ENCODE measurements at regions not wholly inside any gene's neighbourhood (a gene's known extent, or its start where the extent isn't known, plus 50 kb on each side); places are given as distances from the start of the nearest gene placed in this dataset.

- TF ChIP-seq CTCF (IDR thresholded peaks at IDR 0.05) = no peak
- no peak for ATAC-seq (ENCODE audit: low FRiP score)
- no peak for DNase-seq (ENCODE audit: low spot score)
Observed at GRCh38 chr6:134733801-134734200, 216.1 kb downstream of the ALDH8A1 start.

GRCh38 chr6:134732763-134733162 is 217.1 kb downstream of the ALDH8A1 start:
- TF ChIP-seq CTCF (IDR thresholded peaks at IDR 0.05) = no peak
- DNase-seq (ENCODE audit: low spot score) = no peak

GRCh38 chr6:134731615-134732014 is 218.3 kb downstream of the ALDH8A1 start:
- ATAC-seq (ENCODE audit: low FRiP score) (no peak), DNase-seq (ENCODE audit: low spot score) (no peak)
- no peak for TF ChIP-seq CTCF (IDR thresholded peaks at IDR 0.05)

More at GRCh38 chr6:134732763-134733162, 217.1 kb downstream of the ALDH8A1 start:
- no peak for ATAC-seq (ENCODE audit: low FRiP score)

- ATAC-seq (ENCODE audit: low FRiP score) (no peak), DNase-seq (ENCODE audit: low spot score) (no peak)
- no peak for TF ChIP-seq CTCF (IDR thresholded peaks at IDR 0.05)
Observed at GRCh38 chr6:134730013-134730412, 219.9 kb downstream of the ALDH8A1 start.

GRCh38 chr6:134729561-134729960 is 220.3 kb downstream of the ALDH8A1 start:
- TF ChIP-seq CTCF (IDR thresholded peaks at IDR 0.05) = no peak
- DNase-seq (ENCODE audit: low spot score) (no peak), ATAC-seq (ENCODE audit: low FRiP score) (no peak)

GRCh38 chr6:134727081-134727480 is 222.8 kb downstream of the ALDH8A1 start:
- DNase-seq (ENCODE audit: low spot score) (no peak), ATAC-seq (ENCODE audit: low FRiP score) (no peak)
- no peak for TF ChIP-seq CTCF (IDR thresholded peaks at IDR 0.05)

- no peak for TF ChIP-seq CTCF (IDR thresholded peaks at IDR 0.05)
- ATAC-seq (ENCODE audit: low FRiP score) (no peak), DNase-seq (ENCODE audit: low spot score) (no peak)
Observed at GRCh38 chr6:134725590-134725989, 224.3 kb downstream of the ALDH8A1 start.
